SK-N-SH (cell line): ENCODE measurements at regions not wholly inside any gene's neighbourhood (a gene's known extent, or its start where the extent isn't known, plus 50 kb on each side); places are given as distances from the start of the nearest gene placed in this dataset.

Experiments used
- CTCF ChIA-PET: fragments of 300-600, 350-600 bp; formaldehyde crosslinking; extraction: SDS; loops from one replicate; lab custom pipeline; 2021; lab: Yijun Ruan, JAX
- POLR2A ChIA-PET: fragments of 350-600 bp; sonication (Branson Sonifier 250); formaldehyde crosslinking; extraction: SDS; loops from one replicate; lab custom pipeline; 2020; ENCODE audit warnings: antibody characterized with exemption, inconsistent platforms; lab: Yijun Ruan, JAX
- DNase-seq: peaks from one replicate; pipeline ENCODE4 v3.0.0; 2012
- H2AFZ ChIP-seq: fragments of 200-600 bp; sonication (generic); 2 replicates; pipeline ENCODE4 v1.8.1; 2016; ENCODE audit warnings: antibody characterized with exemption, mild to moderate bottlenecking, low read depth
- H3F3A ChIP-seq: fragments of 200-600 bp; sonication (generic); replicated peaks from 2 replicates; pipeline ENCODE3; 2016; ENCODE audit warnings: antibody characterized with exemption, mild to moderate bottlenecking; ENCODE audit not compliant: insufficient read depth
- H3K27ac ChIP-seq, 2 experiments: fragments of 200-500 bp in 1 of 2; fragments of 200-600 bp in 1 of 2; sonication (Bioruptor generic) in 1 of 2; sonication (generic), shearing (Covaris generic) in 1 of 2; 2 replicates each; pipeline versions ENCODE4 v1.5.1 to v1.6.1; 2014 to 2016; ENCODE audit warnings: low read depth in 2 of 2, inconsistent platforms in 1 of 2, low read length in 1 of 2, mild to moderate bottlenecking in 1 of 2, mixed read lengths in 1 of 2
- H3K27me3 ChIP-seq: fragments of 200-600 bp; sonication (generic), shearing (Covaris generic); 2 replicates; pipeline ENCODE4 v1.6.1; 2016; ENCODE audit warnings: mixed run types; ENCODE audit not compliant: insufficient read depth
- H3K36me3 ChIP-seq, 2 experiments: fragments of 200-500 bp in 1 of 2; fragments of 200-600 bp in 1 of 2; sonication (Bioruptor generic) in 1 of 2; sonication (generic) in 1 of 2; replicated peaks in 1 of 2; 2 replicates each; pipeline versions ENCODE3 to v1.5.1; 2014 to 2016; ENCODE audit warnings: low read length in 1 of 2, mild to moderate bottlenecking in 1 of 2; ENCODE audit not compliant: insufficient read depth in 2 of 2, control insufficient read depth in 1 of 2
- H3K4me1 ChIP-seq, 2 experiments: fragments of 200-500 bp in 1 of 2; fragments of 200-600 bp in 1 of 2; sonication (Bioruptor generic) in 1 of 2; sonication (generic), shearing (Covaris generic) in 1 of 2; 2 replicates each; pipeline versions ENCODE4 v1.5.1 to v1.6.1; 2014 to 2016; ENCODE audit warnings: low read depth in 1 of 2, low read length in 1 of 2, mixed run types in 1 of 2; ENCODE audit not compliant: insufficient read depth in 2 of 2, control insufficient read depth in 1 of 2
- H3K4me2 ChIP-seq: fragments of 200-600 bp; sonication (generic), shearing (Covaris generic); 2 replicates; pipeline ENCODE4 v1.6.1; 2017; ENCODE audit warnings: mixed run types
- H3K4me3 ChIP-seq, 2 experiments: fragments of 200-500 bp in 1 of 2; fragments of 200-600 bp in 1 of 2; sonication (Bioruptor generic) in 1 of 2; sonication (generic), shearing (Covaris generic) in 1 of 2; 2 replicates each; pipeline versions ENCODE4 v1.5.1 to v1.8.1; 2014 to 2016; ENCODE audit warnings: low read depth in 2 of 2, inconsistent platforms in 1 of 2, low read length in 1 of 2, mild to moderate bottlenecking in 1 of 2, mixed read lengths in 1 of 2, moderate library complexity in 1 of 2
- H3K79me2 ChIP-seq: fragments of 200-600 bp; sonication (generic); 2 replicates; pipeline ENCODE4 v1.8.1; 2017; ENCODE audit warnings: mild to moderate bottlenecking; ENCODE audit not compliant: insufficient read depth
- H3K9ac ChIP-seq: fragments of 200-600 bp; sonication (generic); 2 replicates; pipeline ENCODE4 v1.6.1; 2017; ENCODE audit warnings: mixed run types
- H3K9me2 ChIP-seq: fragments of 200-600 bp; sonication (generic); 2 replicates; pipeline ENCODE4 v1.6.1; 2017; ENCODE audit warnings: mixed run types
- H3K9me3 ChIP-seq: fragments of 200-600 bp; sonication (generic); 2 replicates; pipeline ENCODE4 v1.6.1; 2017; ENCODE audit warnings: mixed run types, mild to moderate bottlenecking, moderate library complexity
- H4K20me1 ChIP-seq: fragments of 200-600 bp; sonication (generic); 2 replicates; pipeline ENCODE4 v1.6.1; 2017; ENCODE audit warnings: mild to moderate bottlenecking, mixed run types; ENCODE audit not compliant: insufficient read depth
- CTCF ChIP-seq: fragments of 200-600 bp; sonication (generic); IDR thresholded peaks from 2 replicates; pipeline ENCODE4 v1.6.1; 2017; ENCODE audit warnings: antibody characterized with exemption, mild to moderate bottlenecking, moderate library complexity
- ELF1 ChIP-seq: IDR thresholded peaks from 2 replicates; pipeline ENCODE4 v1.4.0; 2012
- EP300 ChIP-seq, 2 experiments: IDR thresholded peaks; 2 replicates each; pipeline versions ENCODE4 v1.4.0 to v1.6.1; 2012; ENCODE audit warnings: borderline replicate concordance in 1 of 2, low read depth in 1 of 2, low read length in 1 of 2
- EZH2phosphoT487 ChIP-seq: fragments of 200-600 bp; sonication (generic); IDR thresholded peaks from 2 replicates; pipeline ENCODE4 v1.6.1; 2017; ENCODE audit warnings: low read depth, mixed run types, mild to moderate bottlenecking, antibody characterized with exemption, moderate library complexity, borderline replicate concordance
- FOXJ3 ChIP-seq: sonication (generic); formaldehyde crosslinking; IDR thresholded peaks from 2 replicates; pipeline ENCODE4 v1.5.1; 2020; ENCODE audit warnings: mild to moderate bottlenecking, missing genetic modification reagents
- GABPA ChIP-seq: IDR thresholded peaks from 2 replicates; pipeline ENCODE4 v1.4.0; 2012; ENCODE audit warnings: low read depth, mild to moderate bottlenecking
- JUND ChIP-seq: IDR thresholded peaks from 2 replicates; pipeline ENCODE4 v1.4.0; 2012
- MAX ChIP-seq: IDR thresholded peaks from 2 replicates; pipeline ENCODE4 v1.4.0; 2012; ENCODE audit warnings: low read depth
- MXI1 ChIP-seq: IDR thresholded peaks from 2 replicates; pipeline ENCODE4 v1.6.1; 2012; ENCODE audit warnings: mild to moderate bottlenecking, low read depth, low read length, improper control_type of control experiment
- POLR2AphosphoS5 ChIP-seq: IDR thresholded peaks from 2 replicates; pipeline ENCODE4 v1.6.1; 2012; ENCODE audit warnings: low read depth, low read length
- RAD21 ChIP-seq: IDR thresholded peaks from 2 replicates; pipeline ENCODE4 v1.6.1; 2012; ENCODE audit warnings: mild to moderate bottlenecking, low read length
- RCOR1 ChIP-seq: fragments of 150-350 bp; IDR thresholded peaks from 2 replicates; pipeline ENCODE4 v1.6.1; 2017; ENCODE audit warnings: antibody characterized with exemption, low read length
- RXRA ChIP-seq: IDR thresholded peaks from 2 replicates; pipeline ENCODE4 v1.4.0; 2012; ENCODE audit warnings: low read depth, mild to moderate bottlenecking, borderline replicate concordance
- SIN3A ChIP-seq: IDR thresholded peaks from 2 replicates; pipeline ENCODE4 v1.6.1; 2012; ENCODE audit warnings: low read depth, mild to moderate bottlenecking, low read length, moderate library complexity, borderline replicate concordance
- SMC3 ChIP-seq: IDR thresholded peaks from 2 replicates; pipeline ENCODE4 v1.6.1; 2012; ENCODE audit warnings: low read depth, low read length, improper control_type of control experiment
- TCF12 ChIP-seq: IDR thresholded peaks from 2 replicates; pipeline ENCODE4 v1.4.0; 2012
- USF1 ChIP-seq: IDR thresholded peaks from 2 replicates; pipeline ENCODE4 v1.4.0; 2012; ENCODE audit warnings: low read depth, borderline replicate concordance
- USF2 ChIP-seq: fragments of 150-350 bp; IDR thresholded peaks from 2 replicates; pipeline ENCODE4 v1.6.1; 2017; ENCODE audit warnings: antibody characterized with exemption, low read length, low read depth, borderline replicate concordance
- ZBTB33 ChIP-seq: IDR thresholded peaks from 2 replicates; pipeline ENCODE4 v1.4.0; 2012; ENCODE audit warnings: low read depth, borderline replicate concordance
- WGBS: methylation state at CpG from one replicate; pipeline ENCODE4 v1.1.6; 2017; ENCODE audit warnings: low lambda C conversion rate; 5-methylcytosine and 5-hydroxymethylcytosine counted together

- TF ChIP-seq TCF12: no peak
- peak; percentile 96 for TF ChIP-seq RAD21
- no peak; the same call in 1 of the 2 replicates for TF ChIP-seq POLR2AphosphoS5
- no peak for TF ChIP-seq JUND
- no peak for TF ChIP-seq FOXJ3
- TF ChIP-seq ZBTB33: 0 out of 2 replicates have a peak, but pooled peaks have one; percentile 5
- no peak for TF ChIP-seq SIN3A
- TF ChIP-seq ELF1: no peak
- no peak for TF ChIP-seq GABPA
- peak; percentile 30; the same call in 1 of the 2 replicates for TF ChIP-seq MAX
- no peak for TF ChIP-seq EZH2phosphoT487
- TF ChIP-seq CTCF: peak; percentile 96
- TF ChIP-seq RCOR1: peak; percentile 23; the same call in 1 of the 2 replicates
- TF ChIP-seq USF1: no peak
These were observed 218.8 kb upstream of the ADAMTSL1 start (continued) for GRCh38 chr9:18255158-18255629.

- H3K4me3 ChIP-seq: no peak overlapping the region
- 10% methylated on average over 4 of the region's 4 CpGs for WGBS
- peak overlapping the region; percentile 47; the same call in 1 of the 2 replicates for H3K4me2 ChIP-seq
- H3K27me3 ChIP-seq: no peaks in the 10 kb centered on the region
- DNase-seq: peak; percentile 6
- H3K9me3 ChIP-seq: no peaks in the 10 kb centered on the region
- peak overlapping the region; percentile 40; the same call in 1 of the 2 replicates for H3K9ac ChIP-seq
- peak overlapping the region in 1 of 2 experiments; percentile 81; a peak in 2 of 4 replicates for H3K27ac ChIP-seq
- H3K36me3 ChIP-seq: no peaks in the 10 kb centered on the region
- peaks cover 2 to 4% of the 10 kb centered on the region in 2 experiments; a peak in 3 of 4 replicates for H3K4me1 ChIP-seq
- H2AFZ ChIP-seq: no peak overlapping the region
- H4K20me1 ChIP-seq: no peaks in the 10 kb centered on the region
- CTCF ChIA-PET: interaction anchor here (0.6 to 6.6 kb wide), 35 partner anchors 9 to 1199 kb away, joined by 3 to 110 read pairs (median 7); partner anchors contain the start of gene SAXO1
- H3F3A ChIP-seq: peaks cover 12% of the 10 kb centered on the region
- no peaks in the 10 kb centered on the region for H3K79me2 ChIP-seq
- no peaks in the 10 kb centered on the region for H3K9me2 ChIP-seq
- POLR2A ChIA-PET: interaction anchor here (0.6 kb wide), 1 partner anchor 1198 kb away, joined by 6 read pairs; no protein-coding TSS in a partner anchor
- TF ChIP-seq RXRA: peak; percentile 41; the same call in 1 of the 2 replicates
- TF ChIP-seq USF2: no peak
- no peak for TF ChIP-seq RCOR1
- TF ChIP-seq EP300 (IDR thresholded peaks at IDR 0.05; ENCODE audit: borderline replicate concordance in 1 of 2, low read depth in 1 of 2, low read length in 1 of 2): peak in 1 of 2 experiments; percentile 92; a peak in 3 of 4 replicates
- TF ChIP-seq CTCF: no peak
- no peak for TF ChIP-seq MXI1
- no peak; the same call in 1 of the 2 replicates for TF ChIP-seq SMC3
- no peak for TF ChIP-seq FOXJ3
- no peak for TF ChIP-seq ZBTB33
- peak; percentile 55; the same call in 1 of the 2 replicates for TF ChIP-seq MAX
- peak; percentile 74 for TF ChIP-seq JUND
- TF ChIP-seq GABPA: no peak
- peak; percentile 52 for TF ChIP-seq POLR2AphosphoS5
These were observed 218.2 kb upstream of the ADAMTSL1 start for GRCh38 chr9:18255747-18256146.
